SK-N-SH treated with all-trans-retinoic acid at 6 μM for 48 hours (cell line): ENCODE measurements at regions not wholly inside any gene's neighbourhood (a gene's known extent, or its start where the extent isn't known, plus 50 kb on each side); places are given as distances from the start of the nearest gene placed in this dataset.

Source experiments
- ARNTL ChIP-seq: fragments of 450-650 bp; formaldehyde crosslinking; IDR thresholded peaks from 2 replicates; pipeline ENCODE4 v1.5.0; 2020; ENCODE audit warnings: low read depth, mild to moderate bottlenecking, moderate library complexity, borderline replicate concordance
- BACH2 ChIP-seq: fragments of 250-450 bp; sonication (Bioruptor Pico); IDR thresholded peaks from 2 replicates; pipeline ENCODE4 v1.9.0; 2021; ENCODE audit warnings: mild to moderate bottlenecking, borderline replicate concordance
- ESRRG ChIP-seq: fragments of 250-450 bp; sonication (Bioruptor Pico); IDR thresholded peaks from 2 replicates; pipeline ENCODE4 v1.6.1; 2021; ENCODE audit warnings: mild to moderate bottlenecking
- ISL1 ChIP-seq: fragments of 250-450 bp; sonication (Bioruptor Pico); IDR thresholded peaks from 2 replicates; pipeline ENCODE4 v2.1.2; 2022; ENCODE audit warnings: mild to moderate bottlenecking, moderate library complexity
- OSR1 ChIP-seq: fragments of 250-450 bp; sonication (Bioruptor Pico); IDR thresholded peaks from 2 replicates; pipeline ENCODE4 v1.8.0; 2022; ENCODE audit warnings: moderate library complexity, mild to moderate bottlenecking, inconsistent platforms
- PPARA ChIP-seq: fragments of 250-450 bp; sonication (Bioruptor Pico); IDR thresholded peaks from 2 replicates; pipeline ENCODE4 v1.5.0; 2020; ENCODE audit warnings: mild to moderate bottlenecking, borderline replicate concordance
- RARB ChIP-seq: fragments of 250-450 bp; sonication (Bioruptor Pico); IDR thresholded peaks from 2 replicates; pipeline ENCODE4 v1.8.0; 2021; ENCODE audit warnings: mild to moderate bottlenecking, moderate library complexity
- SNAI2 ChIP-seq: fragments of 250-450 bp; sonication (Bioruptor Pico); IDR thresholded peaks from 2 replicates; pipeline ENCODE4 v1.5.0; 2020; ENCODE audit warnings: mild to moderate bottlenecking, moderate library complexity
- ZFP3 ChIP-seq: fragments of 250-450 bp; sonication (Bioruptor Pico); IDR thresholded peaks from 2 replicates; pipeline ENCODE4 v1.5.0; 2020; ENCODE audit warnings: mild to moderate bottlenecking, moderate library complexity
- ZNF565 ChIP-seq: fragments of 450-650 bp; formaldehyde crosslinking; conservative IDR thresholded peaks from 2 replicates; pipeline ENCODE4 v1.5.0; 2020; ENCODE audit warnings: low read depth, mild to moderate bottlenecking, moderate library complexity
- TF ChIP-seq, protein P1 (sequence below): fragments of 250-450 bp; sonication (Bioruptor Pico); IDR thresholded peaks from 2 replicates; pipeline ENCODE4 v1.8.0; 2021; ENCODE audit warnings: low read depth, mild to moderate bottlenecking, moderate library complexity, borderline replicate concordance
- TF ChIP-seq, protein P2 (sequence below): fragments of 250-450 bp; sonication (Bioruptor Pico); IDR thresholded peaks from 2 replicates; pipeline ENCODE4 v1.8.0; 2020; ENCODE audit warnings: mild to moderate bottlenecking, moderate library complexity, borderline replicate concordance
- TF ChIP-seq, protein P3 (sequence below): fragments of 250-450 bp; sonication (Bioruptor Pico); IDR thresholded peaks from 2 replicates; pipeline ENCODE4 v1.5.1; 2021; ENCODE audit warnings: mild to moderate bottlenecking, moderate library complexity

DNA sequence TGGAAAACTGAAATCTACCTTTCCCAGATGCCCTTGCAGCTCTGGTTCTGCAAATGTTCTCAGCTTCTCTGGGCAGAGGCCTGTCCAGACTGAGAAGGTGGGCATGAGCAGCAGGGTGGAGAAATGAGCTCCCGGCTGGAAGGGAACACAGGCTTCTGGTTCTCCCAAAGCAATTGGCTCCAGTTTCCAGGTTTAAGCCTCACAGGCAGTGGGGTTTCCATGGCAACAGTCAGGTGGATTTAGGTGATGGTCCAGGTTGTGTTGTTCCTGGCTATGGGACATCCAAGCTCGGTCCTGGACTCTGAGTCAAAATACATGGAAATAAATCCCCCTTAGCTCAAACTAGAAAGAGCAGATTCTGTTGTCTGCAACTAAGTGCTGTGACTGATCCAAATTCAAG is 94.6 kb upstream of the IQSEC1 start:
- TF ChIP-seq ZFP3 (CRISPR knock-in tag) (no peak), ARNTL (CRISPR knock-in tag) (no peak), ESRRG (CRISPR knock-in tag) (no peak), SNAI2 (CRISPR knock-in tag) (no peak), OSR1 (CRISPR knock-in tag) (no peak), BACH2 (CRISPR knock-in tag) (no peak), ISL1 (CRISPR knock-in tag) (no peak), ZNF565 (CRISPR knock-in tag) (no peak), PPARA (no peak), RARB (no peak)
- TF ChIP-seq, protein P1, sequence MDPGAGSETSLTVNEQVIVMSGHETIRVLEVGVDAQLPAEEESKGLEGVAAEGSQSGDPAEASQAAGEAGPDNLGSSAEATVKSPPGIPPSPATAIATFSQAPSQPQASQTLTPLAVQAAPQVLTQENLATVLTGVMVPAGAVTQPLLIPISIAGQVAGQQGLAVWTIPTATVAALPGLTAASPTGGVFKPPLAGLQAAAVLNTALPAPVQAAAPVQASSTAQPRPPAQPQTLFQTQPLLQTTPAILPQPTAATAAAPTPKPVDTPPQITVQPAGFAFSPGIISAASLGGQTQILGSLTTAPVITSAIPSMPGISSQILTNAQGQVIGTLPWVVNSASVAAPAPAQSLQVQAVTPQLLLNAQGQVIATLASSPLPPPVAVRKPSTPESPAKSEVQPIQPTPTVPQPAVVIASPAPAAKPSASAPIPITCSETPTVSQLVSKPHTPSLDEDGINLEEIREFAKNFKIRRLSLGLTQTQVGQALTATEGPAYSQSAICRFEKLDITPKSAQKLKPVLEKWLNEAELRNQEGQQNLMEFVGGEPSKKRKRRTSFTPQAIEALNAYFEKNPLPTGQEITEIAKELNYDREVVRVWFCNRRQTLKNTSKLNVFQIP: no peak
- TF ChIP-seq, protein P2, sequence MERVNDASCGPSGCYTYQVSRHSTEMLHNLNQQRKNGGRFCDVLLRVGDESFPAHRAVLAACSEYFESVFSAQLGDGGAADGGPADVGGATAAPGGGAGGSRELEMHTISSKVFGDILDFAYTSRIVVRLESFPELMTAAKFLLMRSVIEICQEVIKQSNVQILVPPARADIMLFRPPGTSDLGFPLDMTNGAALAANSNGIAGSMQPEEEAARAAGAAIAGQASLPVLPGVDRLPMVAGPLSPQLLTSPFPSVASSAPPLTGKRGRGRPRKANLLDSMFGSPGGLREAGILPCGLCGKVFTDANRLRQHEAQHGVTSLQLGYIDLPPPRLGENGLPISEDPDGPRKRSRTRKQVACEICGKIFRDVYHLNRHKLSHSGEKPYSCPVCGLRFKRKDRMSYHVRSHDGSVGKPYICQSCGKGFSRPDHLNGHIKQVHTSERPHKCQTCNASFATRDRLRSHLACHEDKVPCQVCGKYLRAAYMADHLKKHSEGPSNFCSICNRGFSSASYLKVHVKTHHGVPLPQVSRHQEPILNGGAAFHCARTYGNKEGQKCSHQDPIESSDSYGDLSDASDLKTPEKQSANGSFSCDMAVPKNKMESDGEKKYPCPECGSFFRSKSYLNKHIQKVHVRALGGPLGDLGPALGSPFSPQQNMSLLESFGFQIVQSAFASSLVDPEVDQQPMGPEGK (CRISPR knock-in tag): no peak
- TF ChIP-seq, protein P3, sequence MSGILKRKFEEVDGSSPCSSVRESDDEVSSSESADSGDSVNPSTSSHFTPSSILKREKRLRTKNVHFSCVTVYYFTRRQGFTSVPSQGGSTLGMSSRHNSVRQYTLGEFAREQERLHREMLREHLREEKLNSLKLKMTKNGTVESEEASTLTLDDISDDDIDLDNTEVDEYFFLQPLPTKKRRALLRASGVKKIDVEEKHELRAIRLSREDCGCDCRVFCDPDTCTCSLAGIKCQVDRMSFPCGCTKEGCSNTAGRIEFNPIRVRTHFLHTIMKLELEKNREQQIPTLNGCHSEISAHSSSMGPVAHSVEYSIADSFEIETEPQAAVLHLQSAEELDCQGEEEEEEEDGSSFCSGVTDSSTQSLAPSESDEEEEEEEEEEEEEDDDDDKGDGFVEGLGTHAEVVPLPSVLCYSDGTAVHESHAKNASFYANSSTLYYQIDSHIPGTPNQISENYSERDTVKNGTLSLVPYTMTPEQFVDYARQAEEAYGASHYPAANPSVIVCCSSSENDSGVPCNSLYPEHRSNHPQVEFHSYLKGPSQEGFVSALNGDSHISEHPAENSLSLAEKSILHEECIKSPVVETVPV (CRISPR knock-in tag): no peak
